Cardiac fibroblast (primary cell): ENCODE measurements at regions not wholly inside any gene's neighbourhood (a gene's known extent, or its start where the extent isn't known, plus 50 kb on each side); places are given as distances from the start of the nearest gene placed in this dataset.

ENCODE experiments used
- DNase-seq, 2 donors: peaks; one replicate each; pipeline versions ENCODE4 v3.0.0 to v3.0.0-alpha.2; 2010; ENCODE audit warnings: low read depth in 2 of 2
- H3K4me3 ChIP-seq, 2 donors: replicated peaks in 1 of 2; 1 replicate in 1 of 2; 2 replicates in 1 of 2; pipeline ENCODE4 v1.5.1; 2011; ENCODE audit warnings: low read depth in 2 of 2, low read length in 2 of 2, mild to moderate bottlenecking in 2 of 2, moderate library complexity in 1 of 2
- TF ChIP-seq, protein P1 (sequence below): IDR thresholded peaks from one replicate; pipeline ENCODE4 v1.5.1; 2011; ENCODE audit warnings: low read depth, mild to moderate bottlenecking, low read length, inconsistent platforms

DNA sequence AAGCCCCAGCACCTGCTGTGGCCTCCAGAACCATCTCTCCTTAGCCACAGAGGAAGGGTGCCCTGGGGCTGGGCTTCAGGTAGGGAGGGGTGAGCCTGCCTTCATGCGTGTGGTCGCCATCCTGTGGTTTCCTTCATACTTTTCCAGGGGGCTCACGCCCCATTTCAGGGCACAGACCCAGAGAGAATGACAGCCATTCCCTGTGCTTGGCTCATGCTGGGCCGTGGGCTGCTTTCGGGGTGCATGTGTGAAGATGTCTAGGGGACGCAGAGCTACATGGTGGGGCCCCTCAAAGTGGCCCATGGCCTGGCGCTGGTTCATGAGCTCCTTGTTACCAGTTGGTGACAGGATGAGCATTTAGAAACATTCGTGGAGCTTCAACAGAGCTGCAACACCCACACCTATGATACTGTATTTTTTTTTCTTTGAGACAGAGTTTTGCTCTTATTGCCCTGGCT, 190.3 kb upstream of the SLC24A3 start:
- TF ChIP-seq, protein P1, sequence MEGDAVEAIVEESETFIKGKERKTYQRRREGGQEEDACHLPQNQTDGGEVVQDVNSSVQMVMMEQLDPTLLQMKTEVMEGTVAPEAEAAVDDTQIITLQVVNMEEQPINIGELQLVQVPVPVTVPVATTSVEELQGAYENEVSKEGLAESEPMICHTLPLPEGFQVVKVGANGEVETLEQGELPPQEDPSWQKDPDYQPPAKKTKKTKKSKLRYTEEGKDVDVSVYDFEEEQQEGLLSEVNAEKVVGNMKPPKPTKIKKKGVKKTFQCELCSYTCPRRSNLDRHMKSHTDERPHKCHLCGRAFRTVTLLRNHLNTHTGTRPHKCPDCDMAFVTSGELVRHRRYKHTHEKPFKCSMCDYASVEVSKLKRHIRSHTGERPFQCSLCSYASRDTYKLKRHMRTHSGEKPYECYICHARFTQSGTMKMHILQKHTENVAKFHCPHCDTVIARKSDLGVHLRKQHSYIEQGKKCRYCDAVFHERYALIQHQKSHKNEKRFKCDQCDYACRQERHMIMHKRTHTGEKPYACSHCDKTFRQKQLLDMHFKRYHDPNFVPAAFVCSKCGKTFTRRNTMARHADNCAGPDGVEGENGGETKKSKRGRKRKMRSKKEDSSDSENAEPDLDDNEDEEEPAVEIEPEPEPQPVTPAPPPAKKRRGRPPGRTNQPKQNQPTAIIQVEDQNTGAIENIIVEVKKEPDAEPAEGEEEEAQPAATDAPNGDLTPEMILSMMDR = no peak
- DNase-seq = no peak
- H3K4me3 ChIP-seq = no peak overlapping the region

DNA sequence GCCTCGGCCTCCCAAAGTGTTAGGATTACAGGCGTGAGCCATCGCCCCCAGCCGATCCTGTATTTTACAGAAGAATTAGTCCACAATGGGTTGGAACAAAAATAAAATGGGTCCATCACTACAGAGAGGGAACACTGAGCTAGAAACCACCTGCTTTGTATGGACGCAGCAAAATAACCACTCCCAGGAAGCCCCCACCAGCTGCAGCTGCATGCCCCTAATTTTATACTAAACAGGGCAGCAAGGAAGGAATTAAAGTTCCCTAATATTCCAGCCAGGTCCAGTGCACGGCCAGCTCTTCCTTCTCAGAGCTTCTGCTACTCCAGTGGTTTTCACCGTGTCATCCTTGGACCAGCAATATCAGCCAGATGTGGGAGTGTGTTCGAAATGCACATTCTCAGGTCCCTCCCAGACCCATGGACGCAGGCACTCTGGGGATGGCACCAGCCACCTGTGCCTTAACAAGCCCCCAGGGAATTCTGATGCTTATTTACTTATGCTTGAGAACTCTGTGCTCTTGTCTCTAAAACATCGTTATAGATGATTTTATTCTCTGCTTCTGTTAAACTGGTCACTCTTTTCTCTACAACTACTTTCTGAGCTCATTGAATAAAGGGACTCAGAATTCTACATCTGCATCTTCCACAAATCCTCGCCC, 189.5 kb upstream of the SLC24A3 start:
- H3K4me3 ChIP-seq = no peak overlapping the region
- TF ChIP-seq, protein P1 = no peak
- DNase-seq = no peak

DNA sequence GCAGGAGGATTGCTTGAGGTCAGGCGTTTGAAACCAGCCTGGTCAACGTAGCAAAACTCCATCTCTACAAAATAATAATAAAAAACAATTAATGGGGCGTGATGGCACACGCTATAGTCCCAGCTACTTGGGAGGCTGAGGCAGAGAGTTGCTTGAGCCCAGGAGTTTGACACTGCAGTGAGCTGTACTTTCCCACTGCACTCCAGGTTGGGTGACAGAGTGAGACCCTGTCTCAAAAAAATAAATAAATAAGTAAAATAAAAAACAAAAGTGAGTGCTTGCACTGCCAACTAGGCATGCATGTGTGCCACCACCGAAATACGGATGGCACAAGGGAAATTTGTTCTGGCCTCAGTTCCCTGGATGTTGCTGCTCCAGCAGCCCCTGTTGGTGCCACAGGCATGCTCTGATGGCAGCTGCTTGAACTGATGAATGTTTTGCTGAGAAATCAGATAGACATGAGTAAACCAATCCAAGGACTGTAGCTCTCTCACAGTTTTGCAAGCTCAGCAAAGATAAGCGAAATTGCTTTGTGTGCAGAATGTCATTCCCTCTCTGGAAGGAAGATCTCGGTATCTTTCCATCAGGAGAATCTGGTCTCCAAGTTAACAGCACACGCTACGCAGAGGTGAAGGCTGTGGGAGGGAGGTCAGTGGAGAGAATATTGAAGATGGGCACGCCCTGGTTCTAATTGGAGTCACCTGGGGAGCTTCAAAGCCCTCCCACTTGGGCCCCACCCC, 188.0 kb upstream of the SLC24A3 start:
- TF ChIP-seq, protein P1 = no peak
- no peak overlapping the region for H3K4me3 ChIP-seq
- no peak for DNase-seq

DNA sequence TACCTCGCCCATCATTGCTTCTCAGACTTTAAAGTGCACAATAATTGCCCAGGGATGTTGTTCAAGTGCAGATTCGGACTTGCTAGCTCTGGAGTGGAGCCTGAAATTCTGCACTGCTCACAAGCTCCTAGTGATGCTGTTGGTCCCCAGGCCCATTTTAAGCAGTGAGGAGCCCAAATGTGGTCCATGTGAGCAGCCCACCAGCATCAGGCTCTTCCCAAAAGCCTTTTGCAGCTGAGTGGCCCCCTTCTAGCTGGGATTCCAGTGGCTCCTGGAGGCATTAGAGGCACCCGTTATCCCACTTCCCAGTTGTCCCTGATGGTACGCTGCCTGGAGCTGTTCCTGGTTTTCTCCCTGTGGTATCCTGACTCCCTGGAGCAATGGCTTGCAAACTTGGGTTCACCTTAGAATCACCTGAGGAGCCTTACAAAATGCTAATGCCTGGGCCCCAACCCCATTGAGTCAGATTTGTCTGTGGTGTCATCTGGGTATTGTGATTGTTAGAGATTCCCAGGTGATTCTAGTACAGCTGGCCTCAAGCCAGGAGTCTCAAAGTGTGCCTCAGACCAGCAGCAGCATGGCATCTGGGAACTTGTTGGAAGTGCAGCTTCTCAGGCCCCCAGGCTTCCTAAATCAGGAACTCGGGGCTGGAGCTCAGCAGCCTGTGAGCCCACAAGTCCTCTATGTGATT, 186.9 kb upstream of the SLC24A3 start:
- H3K4me3 ChIP-seq = no peak overlapping the region
- TF ChIP-seq, protein P1 = no peak
- no peak for DNase-seq

DNA sequence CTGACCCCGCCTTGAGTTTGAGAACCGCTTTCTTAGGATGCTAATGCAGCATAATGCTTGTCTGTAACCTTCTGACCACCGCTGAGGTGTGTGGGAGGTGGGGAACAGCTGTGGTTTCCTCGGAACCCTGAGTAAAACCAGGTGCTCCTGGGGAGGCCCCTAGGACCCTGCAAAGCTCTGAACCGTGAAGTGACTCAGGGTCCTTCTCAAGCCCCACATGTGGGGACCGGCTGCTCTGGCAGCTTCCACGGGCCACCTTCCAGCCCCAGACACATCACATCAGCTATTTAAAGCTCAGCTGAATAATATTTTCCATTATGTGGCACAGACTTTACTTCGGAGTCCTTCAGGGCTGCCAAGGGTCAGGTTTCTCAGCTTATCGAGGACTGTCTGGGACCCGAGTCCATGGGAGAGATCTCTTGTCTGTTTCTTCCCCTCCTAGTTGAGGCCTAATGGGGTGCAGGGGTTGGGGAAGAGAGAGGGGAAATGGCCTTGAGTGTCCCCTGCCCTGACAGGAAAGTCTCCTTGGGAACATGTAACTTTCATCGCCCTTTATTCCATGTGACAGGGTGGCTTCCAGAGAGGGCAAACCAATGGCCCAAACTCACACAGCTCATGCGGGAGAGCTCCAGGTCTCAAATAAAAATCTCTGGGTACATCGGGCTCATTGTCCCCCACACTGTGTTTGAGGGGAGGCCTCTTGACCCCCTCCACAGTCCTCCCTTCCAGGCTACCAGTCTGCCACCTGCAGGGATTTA, 186.1 kb upstream of the SLC24A3 start:
- DNase-seq = no peak
- TF ChIP-seq, protein P1 = no peak
- H3K4me3 ChIP-seq = no peak overlapping the region

DNA sequence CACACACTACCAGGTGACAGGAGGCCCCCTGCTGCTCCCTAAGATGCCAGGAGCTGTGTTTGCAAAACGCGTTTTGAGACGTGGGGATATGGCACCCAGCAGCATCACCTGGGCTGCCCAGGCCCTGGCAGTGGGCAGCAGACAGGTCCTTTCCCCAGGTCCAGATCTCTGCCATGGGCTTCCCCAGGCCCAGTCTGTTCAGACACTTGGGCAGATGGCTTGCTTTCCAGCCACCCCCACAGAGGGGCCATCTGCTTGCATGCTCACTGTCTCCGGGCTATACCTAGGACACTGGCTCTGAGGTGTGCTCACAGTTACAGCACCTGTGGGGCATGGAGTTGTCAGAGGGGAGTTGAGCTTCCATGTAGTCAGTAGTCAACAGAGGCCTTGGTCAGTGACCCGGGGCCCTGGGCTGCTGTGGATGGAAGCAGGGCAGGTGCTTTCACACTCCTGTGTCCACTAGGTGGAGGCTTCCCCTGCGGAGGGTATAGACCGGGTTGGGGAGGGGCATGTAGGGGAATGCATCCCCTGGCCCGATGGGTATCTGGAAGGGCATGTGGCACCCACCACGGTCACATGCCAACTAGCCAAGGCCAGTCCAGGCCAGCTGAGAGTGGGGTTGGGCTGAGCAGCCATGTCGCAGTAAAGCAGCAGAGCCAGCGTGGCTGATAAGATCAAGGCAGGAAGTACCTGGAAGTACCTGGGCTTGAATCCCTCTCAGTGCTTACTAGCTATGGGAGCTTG, 185.4 kb upstream of the SLC24A3 start:
- TF ChIP-seq, protein P1 = no peak
- no peak for DNase-seq
- H3K4me3 ChIP-seq = no peak overlapping the region
